ENCODE measurements at regions not wholly inside any gene's neighbourhood (a gene's known extent, or its start where the extent isn't known, plus 50 kb on each side); places are given as distances from the start of the nearest gene placed in this dataset.

GRCh38 chr14:87879389-87879788 lies 113.6 kb downstream of the GALC start:
- Histone ChIP-seq H3K36me3 (ENCODE audit: control insufficient read depth, insufficient read depth, low read length) (no peaks in the 10 kb centered on the region), H3K9me3 (ENCODE audit: control insufficient read depth, low read length) (no peaks in the 10 kb centered on the region), H3K4me3 (ENCODE audit: extremely low read depth, insufficient read depth, low read length, poor library complexity, severe bottlenecking) (no peak overlapping the region), H3K27ac (ENCODE audit: low read depth, low read length, severe bottlenecking) (no peak overlapping the region), H3K4me1 (ENCODE audit: control insufficient read depth, insufficient read depth, low read length, poor library complexity, severe bottlenecking) (no peaks in the 10 kb centered on the region)
- 81 to 96% methylated on average over 3 to 4 of the region's 5 CpGs for WGBS, 2 experiments (ENCODE audit: insufficient coverage in 2 of 2)

- Histone ChIP-seq H3K36me3 (ENCODE audit: control insufficient read depth, insufficient read depth, low read length) (no peaks in the 10 kb centered on the region), H3K9me3 (ENCODE audit: control insufficient read depth, low read length) (no peaks in the 10 kb centered on the region)
- 62 to 63% methylated on average over 2 of the region's 2 CpGs for WGBS, 2 experiments (ENCODE audit: insufficient coverage in 2 of 2)
These were observed 114.0 kb downstream of the GALC start for GRCh38 chr14:87878959-87879358.

GRCh38 chr14:87877877-87878276 lies 115.1 kb downstream of the GALC start:
- no peaks in the 10 kb centered on the region for H3K36me3 ChIP-seq (ENCODE audit: control insufficient read depth, insufficient read depth, low read length)
- no peak overlapping the region for H3K4me3 ChIP-seq (ENCODE audit: extremely low read depth, insufficient read depth, low read length, poor library complexity, severe bottlenecking)
- H3K9me3 ChIP-seq (ENCODE audit: control insufficient read depth, low read length): no peaks in the 10 kb centered on the region
- no peaks in the 10 kb centered on the region for H3K4me1 ChIP-seq (ENCODE audit: control insufficient read depth, insufficient read depth, low read length, poor library complexity, severe bottlenecking)
- 88 to 100% methylated on average over 1 to 3 of the region's 6 CpGs for WGBS, 2 experiments (ENCODE audit: insufficient coverage in 2 of 2)
- H3K27ac ChIP-seq (ENCODE audit: low read depth, low read length, severe bottlenecking): no peak overlapping the region

More at GRCh38 chr14:87878959-87879358, 114.0 kb downstream of the GALC start:
- no peaks in the 10 kb centered on the region for H3K4me1 ChIP-seq (ENCODE audit: control insufficient read depth, insufficient read depth, low read length, poor library complexity, severe bottlenecking)
- H3K27ac ChIP-seq (ENCODE audit: low read depth, low read length, severe bottlenecking): no peak overlapping the region
- H3K4me3 ChIP-seq (ENCODE audit: extremely low read depth, insufficient read depth, low read length, poor library complexity, severe bottlenecking): no peak overlapping the region

GRCh38 chr14:87874676-87875075 lies 118.3 kb downstream of the GALC start:
- 75% methylated on average over 1 of the region's 2 CpGs; no CpG with 5 or more reads in 1 of the 2 experiments for WGBS, 2 experiments (ENCODE audit: insufficient coverage in 2 of 2)
- Histone ChIP-seq H3K4me3 (ENCODE audit: extremely low read depth, insufficient read depth, low read length, poor library complexity, severe bottlenecking) (no peak overlapping the region), H3K9me3 (ENCODE audit: control insufficient read depth, low read length) (no peaks in the 10 kb centered on the region), H3K27ac (ENCODE audit: low read depth, low read length, severe bottlenecking) (no peak overlapping the region), H3K36me3 (ENCODE audit: control insufficient read depth, insufficient read depth, low read length) (no peaks in the 10 kb centered on the region), H3K4me1 (ENCODE audit: control insufficient read depth, insufficient read depth, low read length, poor library complexity, severe bottlenecking) (no peaks in the 10 kb centered on the region)

GRCh38 chr14:87873741-87874140 lies 119.2 kb downstream of the GALC start:
- no peaks in the 10 kb centered on the region for H3K4me1 ChIP-seq (ENCODE audit: control insufficient read depth, insufficient read depth, low read length, poor library complexity, severe bottlenecking)
- no peak overlapping the region for H3K4me3 ChIP-seq (ENCODE audit: extremely low read depth, insufficient read depth, low read length, poor library complexity, severe bottlenecking)
- H3K27ac ChIP-seq (ENCODE audit: low read depth, low read length, severe bottlenecking): no peak overlapping the region
- H3K36me3 ChIP-seq (ENCODE audit: control insufficient read depth, insufficient read depth, low read length): no peaks in the 10 kb centered on the region
- no peaks in the 10 kb centered on the region for H3K9me3 ChIP-seq (ENCODE audit: control insufficient read depth, low read length)
- no CpG with 5 or more reads among the region's 1 CpG for WGBS, 2 experiments (ENCODE audit: insufficient coverage in 2 of 2)

GRCh38 chr14:87869619-87870583 lies 123.1 kb downstream of the GALC start:
- Histone ChIP-seq H3K4me3 (ENCODE audit: extremely low read depth, insufficient read depth, low read length, poor library complexity, severe bottlenecking) (no peak overlapping the region), H3K9me3 (ENCODE audit: control insufficient read depth, low read length) (no peaks in the 10 kb centered on the region), H3K36me3 (ENCODE audit: control insufficient read depth, insufficient read depth, low read length) (no peaks in the 10 kb centered on the region), H3K27ac (ENCODE audit: low read depth, low read length, severe bottlenecking) (no peak overlapping the region), H3K4me1 (ENCODE audit: control insufficient read depth, insufficient read depth, low read length, poor library complexity, severe bottlenecking) (no peaks in the 10 kb centered on the region)
- 89 to 96% methylated on average over 3 of the region's 4 CpGs for WGBS, 2 experiments (ENCODE audit: insufficient coverage in 2 of 2)

- Histone ChIP-seq H3K9me3 (ENCODE audit: control insufficient read depth, low read length) (no peaks in the 10 kb centered on the region), H3K4me3 (ENCODE audit: extremely low read depth, insufficient read depth, low read length, poor library complexity, severe bottlenecking) (no peak overlapping the region), H3K36me3 (ENCODE audit: control insufficient read depth, insufficient read depth, low read length) (no peaks in the 10 kb centered on the region), H3K27ac (ENCODE audit: low read depth, low read length, severe bottlenecking) (no peak overlapping the region), H3K4me1 (ENCODE audit: control insufficient read depth, insufficient read depth, low read length, poor library complexity, severe bottlenecking) (no peaks in the 10 kb centered on the region)
- WGBS, 2 experiments (ENCODE audit: insufficient coverage in 2 of 2): 87 to 93% methylated on average over 3 of the region's 3 CpGs
These were observed 124.1 kb downstream of the GALC start for GRCh38 chr14:87868920-87869319.

GRCh38 chr14:87866116-87866515 lies 126.9 kb downstream of the GALC start:
- no peaks in the 10 kb centered on the region for H3K9me3 ChIP-seq (ENCODE audit: control insufficient read depth, low read length)
- 86 to 93% methylated on average over 2 of the region's 3 CpGs for WGBS, 2 experiments (ENCODE audit: insufficient coverage in 2 of 2)
- H3K27ac ChIP-seq (ENCODE audit: low read depth, low read length, severe bottlenecking): no peak overlapping the region
- no peak overlapping the region for H3K4me3 ChIP-seq (ENCODE audit: extremely low read depth, insufficient read depth, low read length, poor library complexity, severe bottlenecking)
- H3K36me3 ChIP-seq (ENCODE audit: control insufficient read depth, insufficient read depth, low read length): no peaks in the 10 kb centered on the region
- H3K4me1 ChIP-seq (ENCODE audit: control insufficient read depth, insufficient read depth, low read length, poor library complexity, severe bottlenecking): no peaks in the 10 kb centered on the region

GRCh38 chr14:87864356-87865270 lies 128.4 kb downstream of the GALC start:
- H3K27ac ChIP-seq (ENCODE audit: low read depth, low read length, severe bottlenecking): no peak overlapping the region
- 93 to 95% methylated on average over 5 of the region's 7 CpGs for WGBS, 2 experiments (ENCODE audit: insufficient coverage in 2 of 2)
- H3K4me1 ChIP-seq (ENCODE audit: control insufficient read depth, insufficient read depth, low read length, poor library complexity, severe bottlenecking): no peaks in the 10 kb centered on the region
- H3K4me3 ChIP-seq (ENCODE audit: extremely low read depth, insufficient read depth, low read length, poor library complexity, severe bottlenecking): no peak overlapping the region
- no peaks in the 10 kb centered on the region for H3K9me3 ChIP-seq (ENCODE audit: control insufficient read depth, low read length)
- H3K36me3 ChIP-seq (ENCODE audit: control insufficient read depth, insufficient read depth, low read length): no peaks in the 10 kb centered on the region

GRCh38 chr14:87863047-87863446 lies 129.9 kb downstream of the GALC start:
- H3K4me1 ChIP-seq (ENCODE audit: control insufficient read depth, insufficient read depth, low read length, poor library complexity, severe bottlenecking): no peaks in the 10 kb centered on the region
- H3K36me3 ChIP-seq (ENCODE audit: control insufficient read depth, insufficient read depth, low read length): no peaks in the 10 kb centered on the region
- no CpG with 5 or more reads among the region's 3 CpGs for WGBS, 2 experiments (ENCODE audit: insufficient coverage in 2 of 2)
- no peaks in the 10 kb centered on the region for H3K9me3 ChIP-seq (ENCODE audit: control insufficient read depth, low read length)
- no peak overlapping the region for H3K27ac ChIP-seq (ENCODE audit: low read depth, low read length, severe bottlenecking)
- no peak overlapping the region for H3K4me3 ChIP-seq (ENCODE audit: extremely low read depth, insufficient read depth, low read length, poor library complexity, severe bottlenecking)
